M059J (cell line): ENCODE measurements at regions not wholly inside any gene's neighbourhood (a gene's known extent, or its start where the extent isn't known, plus 50 kb on each side); places are given as distances from the start of the nearest gene placed in this dataset.

Experiments
- DNase-seq: peaks from one replicate; pipeline ENCODE4 v3.0.0-alpha.2; 2012; ENCODE audit warnings: low read depth

DNA sequence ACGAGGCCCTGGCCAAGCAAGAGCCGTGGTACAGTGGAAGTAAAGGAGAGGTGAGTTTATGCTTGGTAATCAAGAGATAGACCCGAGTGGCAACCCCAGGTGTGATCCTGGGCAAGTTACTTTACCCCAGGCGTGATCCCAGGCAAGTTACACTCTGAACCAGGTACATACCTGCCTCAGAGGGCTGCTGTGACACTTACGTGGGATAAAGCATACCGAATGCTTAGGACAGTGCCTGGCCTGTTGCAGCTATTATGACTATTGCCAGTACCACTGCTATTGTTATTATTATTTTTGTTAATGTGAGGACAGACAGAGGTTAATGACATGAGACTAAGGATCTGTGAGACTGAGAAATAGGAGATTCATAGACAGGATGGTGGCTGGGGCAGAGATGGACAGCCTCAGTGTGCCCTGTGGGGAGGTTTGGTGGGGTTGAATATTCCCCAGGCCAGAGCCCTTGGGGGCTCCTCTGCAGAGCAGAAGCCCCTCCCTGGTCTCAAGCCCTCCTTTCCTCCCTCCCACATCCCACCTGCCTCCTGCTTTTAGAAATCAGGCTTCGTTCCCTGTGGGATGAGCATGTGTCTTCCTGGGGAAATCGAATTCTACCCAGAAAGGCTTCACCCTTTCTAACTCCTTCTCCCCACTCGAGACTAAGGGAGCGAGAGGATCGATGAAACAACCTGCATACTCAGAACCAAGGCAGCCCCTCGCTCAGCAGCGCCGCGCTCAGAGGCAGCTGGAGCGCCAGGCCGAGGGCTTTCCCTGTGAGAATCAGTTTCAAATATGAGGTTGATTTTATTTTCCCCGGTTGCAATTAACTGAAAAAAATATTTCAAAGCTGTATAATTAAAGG lies 62.0 kb upstream of the SIX3 start:
- DNase-seq, result no peak

DNA sequence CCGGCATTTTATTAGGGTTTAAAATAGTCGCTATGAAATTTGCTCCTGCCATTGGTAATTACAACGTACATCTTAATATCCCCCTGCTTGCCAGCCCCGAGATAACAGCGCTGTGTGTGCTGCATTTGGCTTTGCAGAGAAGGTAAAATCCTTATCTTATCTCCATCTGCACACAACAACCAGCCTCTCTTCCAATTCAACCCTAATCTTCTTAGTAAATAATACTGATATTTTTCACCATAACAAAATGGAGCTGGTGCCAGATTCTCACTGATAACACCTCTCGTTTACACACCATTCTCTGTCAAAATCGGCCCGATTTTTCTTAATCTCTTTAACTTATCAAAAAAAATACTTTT lies 61.4 kb upstream of the SIX3 start:
- no peak for DNase-seq

GRCh38 chr2:44881856-44882255 lies 59.6 kb upstream of the SIX3 start:
- no peak for DNase-seq

- no peak for DNase-seq
Measured at GRCh38 chr2:44883356-44883755, 58.1 kb upstream of the SIX3 start.

DNA sequence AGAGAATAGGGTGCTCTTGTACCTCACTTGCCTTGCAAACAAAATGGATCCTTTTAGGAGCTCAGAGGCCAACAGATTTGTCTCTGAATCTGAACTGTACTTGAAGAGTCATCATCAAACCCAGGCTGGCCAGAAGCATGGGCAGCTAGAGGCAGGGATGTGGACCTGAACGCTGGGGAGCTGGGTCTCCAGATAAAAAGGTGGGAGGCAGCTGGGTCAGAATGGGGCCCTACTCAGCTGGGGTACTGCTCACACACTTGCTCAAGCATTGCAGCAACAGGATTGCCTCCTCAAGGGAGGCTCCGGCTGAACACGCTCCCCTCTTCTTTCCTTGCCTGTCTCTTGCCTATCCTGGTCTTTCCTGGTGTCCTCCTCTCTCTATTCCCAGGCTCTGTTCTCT lies 57.3 kb upstream of the SIX3 start:
- no peak for DNase-seq

DNA sequence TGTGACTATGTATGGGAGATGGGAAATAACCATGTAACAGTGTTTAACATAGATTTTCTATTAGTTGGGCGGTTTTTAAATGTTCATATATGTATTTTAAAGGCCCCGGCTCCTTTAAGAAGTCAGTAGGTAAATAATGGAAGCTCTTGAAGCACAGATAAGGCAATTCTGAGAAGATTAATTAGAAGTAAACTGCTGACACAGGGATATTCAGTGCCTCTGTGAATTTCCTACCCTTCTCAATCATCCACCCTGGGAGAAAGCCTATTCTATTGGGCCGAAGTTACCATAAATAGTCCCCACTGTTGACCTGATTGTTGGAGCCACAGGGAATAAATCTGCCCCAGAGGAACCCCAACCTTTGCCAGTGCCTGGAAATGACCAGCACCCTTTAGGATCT lies 56.8 kb upstream of the SIX3 start:
- DNase-seq, result no peak

GRCh38 chr2:44886414-44886813 lies 55.1 kb upstream of the SIX3 start:
- DNase-seq, result no peak

GRCh38 chr2:44889096-44889495 lies 52.4 kb upstream of the SIX3 start:
- DNase-seq, result no peak
